IMR-90 (cell line): ENCODE measurements at regions not wholly inside any gene's neighbourhood (a gene's known extent, or its start where the extent isn't known, plus 50 kb on each side); places are given as distances from the start of the nearest gene placed in this dataset.

Experiments used
- ATAC-seq: fragments of 200-7000 bp; cut with Tn5 transposase; 2 replicates; pipeline ENCODE4 v1.9.1; 2020; ENCODE audit warnings: low read depth, mild to moderate bottlenecking, moderate library complexity
- BruUV-seq: library from RNA; stranded (reverse); fragments of 400-500 nt; replicated peaks from 2 replicates; lab custom pipeline; 2021; lab: Mats Ljungman, UMichigan
- CTCF ChIA-PET: fragments of 300-600 bp; formaldehyde crosslinking; extraction: SDS; loops from one replicate; lab custom pipeline; 2021; ENCODE audit warnings: antibody characterized with exemption; lab: Yijun Ruan, JAX
- POLR2A ChIA-PET: fragments of 300-600 bp; sonication (Branson Sonifier 250); formaldehyde crosslinking; loops from one replicate; lab custom pipeline; 2022; ENCODE audit warnings: antibody characterized with exemption; ENCODE audit not compliant: unreplicated experiment; lab: Charles Lee
- DNase-seq: peaks from one replicate; pipeline ENCODE4 v3.0.0; 2013
- H2AFZ ChIP-seq: replicated peaks from 2 replicates; pipeline ENCODE3; 2013; ENCODE audit warnings: low read length, mild to moderate bottlenecking; ENCODE audit not compliant: poor library complexity
- H2AK5ac ChIP-seq: 2 replicates; pipeline ENCODE4 v1.6.1; 2013; ENCODE audit warnings: low read depth, low read length, inconsistent platforms
- H2AK9ac ChIP-seq: replicated peaks from 2 replicates; pipeline ENCODE3; 2013; ENCODE audit warnings: mild to moderate bottlenecking, low read depth, low read length, moderate library complexity; ENCODE audit not compliant: poor library complexity
- H2BK120ac ChIP-seq: 2 replicates; pipeline ENCODE4 v1.6.1; 2013; ENCODE audit warnings: low read depth, low read length, inconsistent platforms
- H2BK15ac ChIP-seq: 3 replicates; pipeline ENCODE4 v1.6.1; 2013; ENCODE audit warnings: low read depth, low read length, inconsistent platforms
- H2BK20ac ChIP-seq: 2 replicates; pipeline ENCODE4 v1.6.1; 2013; ENCODE audit warnings: low read depth, mild to moderate bottlenecking, inconsistent platforms, low read length, moderate library complexity
- H2BK5ac ChIP-seq: 2 replicates; pipeline ENCODE4 v1.6.1; 2013; ENCODE audit warnings: mild to moderate bottlenecking, low read depth, low read length, inconsistent platforms; ENCODE audit not compliant: poor library complexity, severe bottlenecking
- H3K14ac ChIP-seq: replicated peaks from 2 replicates; pipeline ENCODE4 v1.6.1; 2013; ENCODE audit warnings: low read depth, low read length, inconsistent platforms
- H3K18ac ChIP-seq: 2 replicates; pipeline ENCODE4 v1.6.1; 2013; ENCODE audit warnings: low read depth, low read length, control low read depth
- H3K23ac ChIP-seq: 2 replicates; pipeline ENCODE4 v1.6.1; 2013; ENCODE audit warnings: low read depth, low read length, inconsistent platforms
- H3K27ac ChIP-seq: 2 replicates; pipeline ENCODE4 v1.5.1; 2013; ENCODE audit warnings: mild to moderate bottlenecking, control low read depth, low read length; ENCODE audit not compliant: insufficient read depth
- H3K27me3 ChIP-seq: 2 replicates; pipeline ENCODE4 v1.6.1; 2013; ENCODE audit warnings: low read length; ENCODE audit not compliant: control insufficient read depth, insufficient read depth
- H3K36me3 ChIP-seq: 2 replicates; pipeline ENCODE4 v1.6.1; 2013; ENCODE audit warnings: low read length, mixed read lengths; ENCODE audit not compliant: control insufficient read depth, insufficient read depth
- H3K4ac ChIP-seq: 2 replicates; pipeline ENCODE4 v1.6.1; 2013; ENCODE audit warnings: low read depth, low read length, inconsistent platforms
- H3K4me1 ChIP-seq: 2 replicates; pipeline ENCODE4 v1.6.1; 2013; ENCODE audit warnings: low read length, mixed read lengths; ENCODE audit not compliant: control insufficient read depth, insufficient read depth
- H3K4me2 ChIP-seq: 2 replicates; pipeline ENCODE4 v1.6.1; 2013; ENCODE audit warnings: low read depth, mild to moderate bottlenecking, control low read depth, low read length, moderate library complexity
- H3K4me3 ChIP-seq: 2 replicates; pipeline ENCODE4 v1.5.1; 2013; ENCODE audit warnings: low read depth, mild to moderate bottlenecking, control low read depth, low read length, moderate library complexity; ENCODE audit not compliant: insufficient read depth
- H3K56ac ChIP-seq: 2 replicates; pipeline ENCODE4 v1.6.1; 2013; ENCODE audit warnings: low read length, inconsistent platforms; ENCODE audit not compliant: insufficient read depth; ENCODE audit errors: extremely low read depth
- H3K79me1 ChIP-seq, 2 experiments: 2 replicates each; pipeline ENCODE4 v1.6.1; 2013; ENCODE audit warnings: low read length in 2 of 2, inconsistent platforms in 1 of 2, low read depth in 1 of 2
- H3K9ac ChIP-seq: 2 replicates; pipeline ENCODE4 v1.6.1; 2013; ENCODE audit warnings: low read depth, low read length, control low read depth
- H3K9me1 ChIP-seq: 2 replicates; pipeline ENCODE4 v1.6.1; 2013; ENCODE audit warnings: low read length, inconsistent platforms; ENCODE audit not compliant: insufficient read depth
- H3K9me3 ChIP-seq: 2 replicates; pipeline ENCODE4 v1.6.1; 2013; ENCODE audit warnings: low read length; ENCODE audit not compliant: control insufficient read depth, insufficient read depth
- H4K20me1 ChIP-seq: 2 replicates; pipeline ENCODE4 v1.6.1; 2013; ENCODE audit warnings: low read length, inconsistent platforms; ENCODE audit not compliant: insufficient read depth
- H4K5ac ChIP-seq: 2 replicates; pipeline ENCODE4 v1.6.1; 2013; ENCODE audit warnings: mild to moderate bottlenecking, low read depth, low read length, control low read depth
- H4K8ac ChIP-seq, 2 experiments: 2 replicates each; pipeline ENCODE4 v1.6.1; 2013; ENCODE audit warnings: low read depth in 2 of 2, low read length in 2 of 2, control low read depth in 1 of 2, inconsistent platforms in 1 of 2
- H4K91ac ChIP-seq: 2 replicates; pipeline ENCODE4 v1.6.1; 2013; ENCODE audit warnings: low read depth, low read length, inconsistent platforms; ENCODE audit not compliant: insufficient read depth
- CHD1 ChIP-seq: IDR thresholded peaks from 2 replicates; pipeline ENCODE4 v1.6.1; 2012; ENCODE audit warnings: low read depth, low read length, improper control_type of control experiment
- CTCF ChIP-seq: conservative IDR thresholded peaks from 2 replicates; pipeline ENCODE4 v1.5.1; 2012; ENCODE audit warnings: mild to moderate bottlenecking, low read depth, low read length, improper control_type of control experiment
- FOS ChIP-seq: fragments of 150-350 bp; IDR thresholded peaks from 2 replicates; pipeline ENCODE4 v1.6.1; 2016; ENCODE audit warnings: low read depth, low read length
- POLR2A ChIP-seq: IDR thresholded peaks from 2 replicates; pipeline ENCODE4 v1.6.1; 2012; ENCODE audit warnings: mild to moderate bottlenecking, low read depth, low read length
- RAD21 ChIP-seq: IDR thresholded peaks from 2 replicates; pipeline ENCODE4 v1.6.1; 2012; ENCODE audit warnings: low read length, improper control_type of control experiment
- dilution Hi-C: fragments of 300-500 bp; cut with HindIII; formaldehyde crosslinking; loops from one replicate; pipeline ENCODE4 v1.14.3; 2018; ENCODE audit warnings: low sequenced_read_pairs; ENCODE audit not compliant: unreplicated experiment
- in situ Hi-C: fragments of 300-500 bp; cut with MboI; formaldehyde crosslinking; loops from 3 replicates; pipeline ENCODE4 v1.14.3; 2019; ENCODE audit warnings: low sequenced_read_pairs, inconsistent platforms, mixed read lengths
- intact Hi-C: fragments of 100-400 bp; cut with micrococcal nuclease; formaldehyde crosslinking; loops from 2 replicates; pipeline ENCODE4 v1.10.0; 2022

- no peak overlapping the region for H2AK9ac ChIP-seq
- ChIA-PET CTCF (no interaction called here), POLR2A (no interaction called here)
- no TSS peak for BruUV-seq
- no peak overlapping the region for H3K4me3 ChIP-seq
- no peak for TF ChIP-seq RAD21
- no peak for TF ChIP-seq CHD1
- TF ChIP-seq POLR2A: no peak
- TF ChIP-seq FOS: no peak
- no peak for TF ChIP-seq CTCF
- no peak overlapping the region for H4K8ac ChIP-seq
- H2BK15ac ChIP-seq: no peak overlapping the region
- no peak overlapping the region for H3K9ac ChIP-seq
- H3K56ac ChIP-seq: no peak overlapping the region
- no peak overlapping the region for H3K14ac ChIP-seq
- in situ Hi-C loops (no loop called here), intact Hi-C loops (no loop called here), dilution Hi-C loops (no loop called here)
- DNase-seq: no peak
- no peak overlapping the region for H3K4ac ChIP-seq
- no peak overlapping the region for H2BK120ac ChIP-seq
- ATAC-seq: no peak
- H2BK20ac ChIP-seq: no peak overlapping the region
- H4K91ac ChIP-seq: no peak overlapping the region
- H3K9me3 ChIP-seq: no peaks in the 10 kb centered on the region
- no peak overlapping the region for H3K18ac ChIP-seq
- no peaks in the 10 kb centered on the region for H3K36me3 ChIP-seq
- H3K79me1 ChIP-seq: no peaks in the 10 kb centered on the region
- H3K4me1 ChIP-seq: no peaks in the 10 kb centered on the region
- no peak overlapping the region for H3K4me2 ChIP-seq
- H2BK5ac ChIP-seq: no peak overlapping the region
- no peak overlapping the region for H4K5ac ChIP-seq
- H3K23ac ChIP-seq: no peak overlapping the region
- H3K27ac ChIP-seq: no peak overlapping the region
- no peak overlapping the region for H2AFZ ChIP-seq
- H4K20me1 ChIP-seq: no peaks in the 10 kb centered on the region
- no peak overlapping the region for H2AK5ac ChIP-seq
- no peaks in the 10 kb centered on the region for H3K9me1 ChIP-seq
- no peaks in the 10 kb centered on the region for H3K27me3 ChIP-seq
Measured at GRCh38 chr3:117366574-117366973, 657.0 kb downstream of the TUSC7 start.
